Activated CD4-positive, CD25-positive, alpha-beta regulatory T cell (primary cell): ENCODE measurements at regions not wholly inside any gene's neighbourhood (a gene's known extent, or its start where the extent isn't known, plus 50 kb on each side); places are given as distances from the start of the nearest gene placed in this dataset.

ENCODE experiments used
- DNase-seq, 4 experiments: peaks; one replicate each; lab custom pipeline; 2025; lab: John Stamatoyannopoulos, UW

GRCh38 chr15:94749811-94750617, 518.7 kb downstream of the MCTP2 start:
- DNase-seq, result no peak

- no peak for DNase-seq
These were observed 529.0 kb downstream of the MCTP2 start for GRCh38 chr15:94760348-94760747.

- DNase-seq, result no peak
These were observed 530.2 kb downstream of the MCTP2 start for GRCh38 chr15:94761574-94761973.

GRCh38 chr15:94769089-94769488, 537.7 kb downstream of the MCTP2 start:
- DNase-seq, result no peak

- no peak for DNase-seq
These were observed 538.8 kb downstream of the MCTP2 start for GRCh38 chr15:94770199-94770598.

- DNase-seq, result no peak
These were observed 545.7 kb downstream of the MCTP2 start for GRCh38 chr15:94777037-94777436.

GRCh38 chr15:94778840-94779239, 547.5 kb downstream of the MCTP2 start:
- DNase-seq, result no peak

GRCh38 chr15:94780166-94780565, 548.8 kb downstream of the MCTP2 start:
- DNase-seq, result no peak

- DNase-seq, result no peak
These were observed 553.7 kb downstream of the MCTP2 start for GRCh38 chr15:94785091-94785490.

GRCh38 chr15:94791008-94791407, 559.6 kb downstream of the MCTP2 start:
- DNase-seq, result no peak

- DNase-seq, result no peak
These were observed 560.1 kb downstream of the MCTP2 start for GRCh38 chr15:94791510-94791909.

- DNase-seq, result no peak
These were observed 560.8 kb downstream of the MCTP2 start for GRCh38 chr15:94792196-94792595.

- DNase-seq, result no peak
These were observed 561.8 kb downstream of the MCTP2 start for GRCh38 chr15:94793207-94793606.

GRCh38 chr15:94793641-94794040, 562.3 kb downstream of the MCTP2 start:
- no peak for DNase-seq

- DNase-seq, result no peak
These were observed 573.3 kb downstream of the MCTP2 start for GRCh38 chr15:94804613-94805012.

- DNase-seq, result no peak
These were observed 583.9 kb downstream of the MCTP2 start for GRCh38 chr15:94815110-94815731.

GRCh38 chr15:94815914-94816313, 584.6 kb downstream of the MCTP2 start:
- DNase-seq, result no peak

GRCh38 chr15:94829887-94830884, 598.8 kb downstream of the MCTP2 start:
- no peak for DNase-seq

GRCh38 chr15:94834000-94834399, 602.6 kb downstream of the MCTP2 start:
- no peak for DNase-seq

GRCh38 chr15:94834494-94834893, 603.1 kb downstream of the MCTP2 start:
- no peak for DNase-seq

GRCh38 chr15:94838281-94838680, 606.9 kb downstream of the MCTP2 start:
- DNase-seq, result no peak
